ENCODE measurements at regions not wholly inside any gene's neighbourhood (a gene's known extent, or its start where the extent isn't known, plus 50 kb on each side); places are given as distances from the start of the nearest gene placed in this dataset.

GRCh38 chr13:106898231-106898630 is 330.3 kb upstream of the ARGLU1 start (continued):
- TF ChIP-seq GATA2 (CRISPR knock-in tag; IDR thresholded peaks at IDR 0.05) (no peak), RFX5 (IDR thresholded peaks at IDR 0.05; ENCODE audit: low read length) (no peak), CTCF (IDR thresholded peaks at IDR 0.05) (no peak), IRF3 (IDR thresholded peaks at IDR 0.05; ENCODE audit: low read depth, low read length) (no peak)

- Histone ChIP-seq H3K4me1 (ENCODE audit: control insufficient read depth in 1 of 2, insufficient read depth in 2 of 2, low read depth in 1 of 2, low read length in 1 of 2) (no peaks in the 10 kb centered on the region), H3K27ac (ENCODE audit: low read depth in 2 of 2, low read length in 1 of 2) (no peak overlapping the region), H3K36me3 (replicated peaks in 1 of 2; ENCODE audit: control insufficient read depth in 1 of 2, insufficient read depth in 2 of 2, low read length in 1 of 2) (no peaks in the 10 kb centered on the region), H3K9me2 (no peaks in the 10 kb centered on the region), H3F3A (replicated peaks; ENCODE audit: insufficient read depth) (no peaks in the 10 kb centered on the region), H3K9ac (no peak overlapping the region), H3K4me2 (no peak overlapping the region), H2AFZ (ENCODE audit: low read depth) (no peak overlapping the region), H3K27me3 (ENCODE audit: insufficient read depth) (no peaks in the 10 kb centered on the region), H3K9me3 (no peaks in the 10 kb centered on the region), H4K20me1 (ENCODE audit: insufficient read depth) (no peaks in the 10 kb centered on the region), H3K4me3 (ENCODE audit: low read depth in 2 of 2, low read length in 1 of 2) (no peak overlapping the region), H3K79me2 (ENCODE audit: insufficient read depth) (no peaks in the 10 kb centered on the region)
- no peak for DNase-seq
- no peak for TF ChIP-seq TEAD4 (IDR thresholded peaks at IDR 0.05; ENCODE audit: borderline replicate concordance, insufficient read depth)
- no peak for TF ChIP-seq JUND (IDR thresholded peaks at IDR 0.05)
- no peak for TF ChIP-seq TAF1 (IDR thresholded peaks at IDR 0.05; ENCODE audit: borderline replicate concordance, low read depth, low read length)
- no peak for TF ChIP-seq SIN3A (IDR thresholded peaks at IDR 0.05; ENCODE audit: borderline replicate concordance, low read depth, low read length)
- TF ChIP-seq REST (IDR thresholded peaks at IDR 0.05; ENCODE audit: low read depth, low read length), result no peak
- no peak for TF ChIP-seq FOXJ3 (CRISPR knock-in tag; IDR thresholded peaks at IDR 0.05)
- TF ChIP-seq RCOR1 (IDR thresholded peaks at IDR 0.05; ENCODE audit: low read length), result no peak
- no peak for TF ChIP-seq USF1 (IDR thresholded peaks at IDR 0.05; ENCODE audit: borderline replicate concordance, low read depth)
- no peak for TF ChIP-seq RFX5 (IDR thresholded peaks at IDR 0.05; ENCODE audit: low read length)
- TF ChIP-seq RXRA (IDR thresholded peaks at IDR 0.05; ENCODE audit: borderline replicate concordance, low read depth), result no peak
- TF ChIP-seq ELF1 (IDR thresholded peaks at IDR 0.05), result no peak
- ChIA-PET CTCF (no interaction called here), POLR2A (no interaction called here)
- WGBS (ENCODE audit: low lambda C conversion rate), result 40% methylated on average over 2 of the region's 2 CpGs
Measured at GRCh38 chr13:106888148-106888547, 320.2 kb upstream of the ARGLU1 start.
